GM19395 (cell line): ENCODE measurements at regions not wholly inside any gene's neighbourhood (a gene's known extent, or its start where the extent isn't known, plus 50 kb on each side); places are given as distances from the start of the nearest gene placed in this dataset.

ENCODE experiments used
- ATAC-seq: cut with Tn5 transposase; IDR thresholded peaks from one replicate; pipeline ENCODE4 v1.9.1; 2021; ENCODE audit warnings: mild to moderate bottlenecking, moderate library complexity; ENCODE audit not compliant: unreplicated experiment

GRCh38 chr3:124273651-124274050, 281.7 kb upstream of the ROPN1 start:
- no peak for ATAC-seq

- ATAC-seq, result no peak
Measured at GRCh38 chr3:124274051-124274450, 282.1 kb upstream of the ROPN1 start.

- no peak for ATAC-seq
Measured at GRCh38 chr3:124275412-124275811, 283.5 kb upstream of the ROPN1 start.

GRCh38 chr3:124276133-124276532, 284.2 kb upstream of the ROPN1 start:
- ATAC-seq, result no peak

GRCh38 chr3:124276539-124277143, 284.7 kb upstream of the ROPN1 start:
- no peak for ATAC-seq

GRCh38 chr3:124277144-124277890, 285.4 kb upstream of the ROPN1 start:
- no peak for ATAC-seq

GRCh38 chr3:124281453-124282316, 289.8 kb upstream of the ROPN1 start:
- ATAC-seq, result no peak

GRCh38 chr3:124282751-124283651, 291.1 kb upstream of the ROPN1 start:
- ATAC-seq, result no peak

GRCh38 chr3:124283652-124284023, 291.7 kb upstream of the ROPN1 start:
- no peak for ATAC-seq

GRCh38 chr3:124288996-124289395, 297.1 kb upstream of the ROPN1 start:
- no peak for ATAC-seq

- ATAC-seq, result no peak
Measured at GRCh38 chr3:124291008-124291407, 299.1 kb upstream of the ROPN1 start.

- ATAC-seq, result no peak
Measured at GRCh38 chr3:124292329-124292728, 300.4 kb upstream of the ROPN1 start.

- no peak for ATAC-seq
Measured at GRCh38 chr3:124293584-124293983, 301.7 kb upstream of the ROPN1 start.

- ATAC-seq, result no peak
Measured at GRCh38 chr3:124295362-124295761, 303.4 kb upstream of the ROPN1 start.

- ATAC-seq, result no peak
Measured at GRCh38 chr3:124296406-124296805, 304.5 kb upstream of the ROPN1 start.

GRCh38 chr3:124297062-124297980, 305.4 kb upstream of the ROPN1 start:
- ATAC-seq, result no peak

- no peak for ATAC-seq
Measured at GRCh38 chr3:124298301-124298700, 306.4 kb upstream of the ROPN1 start.

GRCh38 chr3:124298951-124299350, 307.0 kb upstream of the ROPN1 start:
- no peak for ATAC-seq

GRCh38 chr3:124299831-124300230, 307.9 kb upstream of the ROPN1 start:
- ATAC-seq, result no peak

- no peak for ATAC-seq
Measured at GRCh38 chr3:124300416-124300815, 308.5 kb upstream of the ROPN1 start.
